ENCODE measurements at regions not wholly inside any gene's neighbourhood (a gene's known extent, or its start where the extent isn't known, plus 50 kb on each side); places are given as distances from the start of the nearest gene placed in this dataset.
"Not testable (repeated sequence)": the region's sequence is repeated elsewhere in the genome, so short reads cannot be mapped to it uniquely, and the experiment has no call there.

GRCh38 chr6:154632119-154632518, 101.1 kb upstream of the SCAF8 start:
- DNase-seq (ENCODE audit: low read depth): no peak

GRCh38 chr6:154637392-154637791, 95.8 kb upstream of the SCAF8 start:
- DNase-seq (ENCODE audit: low read depth): no peak

DNA sequence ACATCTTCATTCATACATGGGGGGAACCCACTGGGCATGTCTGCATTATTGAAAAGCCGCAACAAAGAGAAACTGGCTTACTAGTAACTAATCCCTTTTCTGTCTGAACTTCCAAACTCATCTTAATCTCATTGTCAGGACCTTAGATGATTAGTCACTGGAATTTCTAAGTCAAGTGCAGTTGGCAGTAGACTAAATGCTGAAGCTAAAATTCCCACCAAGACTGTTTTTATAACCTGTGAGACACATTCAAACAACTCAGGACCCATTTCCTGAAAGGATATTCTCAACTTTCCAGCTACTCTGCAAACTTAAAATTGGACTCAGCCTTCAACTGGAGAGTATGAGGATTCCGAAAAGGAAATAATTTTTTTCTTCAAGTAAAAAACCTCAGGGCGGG, 94.8 kb upstream of the SCAF8 start:
- no peak for DNase-seq (ENCODE audit: low read depth)

DNA sequence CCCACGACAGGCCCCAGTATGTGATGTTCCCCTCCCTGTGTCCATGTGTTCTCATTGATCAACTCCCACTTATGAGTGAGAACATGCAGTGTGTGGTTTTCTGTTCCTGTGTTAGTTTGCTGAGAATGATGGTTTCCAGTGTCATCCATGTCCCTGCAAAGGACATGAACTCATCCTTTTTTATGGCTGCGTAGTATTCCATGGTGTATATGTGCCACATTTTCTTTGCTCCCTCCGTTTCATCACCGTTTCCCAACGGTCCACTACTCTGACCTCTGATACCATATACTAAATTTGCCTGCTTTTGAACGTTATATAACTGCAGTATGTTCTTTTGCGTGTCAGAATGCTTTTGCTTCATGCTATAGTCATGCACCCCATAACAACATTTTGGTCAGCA, 94.0 kb upstream of the SCAF8 start:
- DNase-seq (ENCODE audit: low read depth): not testable (repeated sequence)

GRCh38 chr6:154648188-154648887, 84.9 kb upstream of the SCAF8 start:
- DNase-seq (ENCODE audit: low read depth): no peak

- no peak for DNase-seq (ENCODE audit: low read depth)
These were observed 84.4 kb upstream of the SCAF8 start for GRCh38 chr6:154648888-154649205.

GRCh38 chr6:154649721-154650120, 83.5 kb upstream of the SCAF8 start:
- no peak for DNase-seq (ENCODE audit: low read depth)

- no peak for DNase-seq (ENCODE audit: low read depth)
These were observed 82.9 kb upstream of the SCAF8 start for GRCh38 chr6:154650351-154650750.

DNA sequence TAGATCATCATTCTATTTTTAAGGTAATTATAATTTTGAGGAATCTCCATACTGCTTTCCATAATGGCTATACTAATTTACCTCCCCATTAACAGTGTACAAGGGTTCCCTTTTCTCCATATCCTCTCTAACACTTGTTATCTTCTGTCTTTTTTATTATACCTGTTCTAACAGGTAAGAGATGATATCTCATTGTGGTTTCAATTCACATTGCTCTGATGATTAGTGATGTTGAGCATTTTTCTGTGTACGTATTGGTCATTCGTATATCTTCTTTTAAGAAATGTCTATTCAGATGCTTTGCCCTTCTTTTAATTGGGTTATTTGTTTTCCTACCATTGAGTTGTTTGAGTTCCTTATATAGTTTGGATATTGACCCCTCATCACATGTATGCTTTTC, 81.6 kb upstream of the SCAF8 start:
- DNase-seq (ENCODE audit: low read depth): no peak

DNA sequence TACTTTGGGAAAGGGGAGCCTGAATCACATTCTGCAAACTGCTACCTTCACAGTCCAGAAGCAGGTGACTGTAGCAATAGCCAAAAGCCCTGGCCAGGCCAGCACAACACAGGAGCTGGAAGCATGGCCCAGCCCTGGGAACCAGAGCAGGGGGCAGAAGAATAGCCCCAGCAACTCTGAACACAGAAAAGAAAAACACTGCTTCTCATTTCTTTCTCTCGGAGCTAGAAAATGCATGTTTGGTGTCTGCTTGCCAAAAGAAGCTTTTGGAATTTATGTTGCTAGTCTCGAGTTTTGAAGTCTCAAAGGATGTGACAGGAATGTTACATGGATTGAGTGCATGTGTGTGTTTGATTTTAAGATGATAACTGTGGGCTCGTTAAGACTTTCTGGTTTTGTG, 79.8 kb upstream of the SCAF8 start:
- DNase-seq (ENCODE audit: low read depth): no peak

GRCh38 chr6:154653853-154654252, 79.4 kb upstream of the SCAF8 start:
- no peak for DNase-seq (ENCODE audit: low read depth)

DNA sequence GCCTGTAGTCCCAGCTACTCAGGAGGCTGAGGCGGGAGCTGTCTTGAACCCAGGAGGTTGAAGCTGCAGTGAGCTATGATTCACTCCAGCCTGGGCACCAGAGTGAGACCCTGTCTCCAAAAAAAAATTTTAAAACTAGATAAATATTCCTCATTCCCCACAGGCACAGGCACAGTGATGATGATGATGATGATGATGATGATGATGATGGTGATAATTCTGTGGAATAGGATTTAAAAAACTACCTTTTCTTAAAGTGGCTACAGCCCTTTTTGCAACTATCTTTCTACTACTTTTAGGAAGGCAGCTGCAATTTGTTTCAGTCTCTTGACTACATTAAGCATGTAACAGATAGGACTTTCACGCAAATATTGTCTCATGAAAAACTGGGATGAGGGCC, 76.6 kb upstream of the SCAF8 start:
- DNase-seq (ENCODE audit: low read depth): no peak

DNA sequence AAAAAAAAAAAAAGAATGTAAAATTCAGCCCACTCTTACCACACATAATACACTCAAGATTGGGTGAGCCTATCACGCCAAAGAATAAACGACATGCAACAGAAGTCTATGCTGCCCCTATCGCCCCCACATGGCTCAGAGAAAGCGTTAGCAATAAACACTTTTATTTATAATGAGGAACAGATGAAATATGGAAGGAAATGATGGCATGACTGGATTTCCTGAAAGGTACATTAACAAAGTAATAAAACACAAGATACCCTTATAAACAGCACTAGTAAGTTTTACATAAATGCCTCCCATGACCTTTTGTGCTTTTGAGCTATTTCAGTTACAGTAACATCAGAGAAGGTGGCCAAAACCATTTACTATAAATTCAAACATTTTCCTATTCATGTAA, 71.4 kb upstream of the SCAF8 start:
- DNase-seq (ENCODE audit: low read depth): no peak

DNA sequence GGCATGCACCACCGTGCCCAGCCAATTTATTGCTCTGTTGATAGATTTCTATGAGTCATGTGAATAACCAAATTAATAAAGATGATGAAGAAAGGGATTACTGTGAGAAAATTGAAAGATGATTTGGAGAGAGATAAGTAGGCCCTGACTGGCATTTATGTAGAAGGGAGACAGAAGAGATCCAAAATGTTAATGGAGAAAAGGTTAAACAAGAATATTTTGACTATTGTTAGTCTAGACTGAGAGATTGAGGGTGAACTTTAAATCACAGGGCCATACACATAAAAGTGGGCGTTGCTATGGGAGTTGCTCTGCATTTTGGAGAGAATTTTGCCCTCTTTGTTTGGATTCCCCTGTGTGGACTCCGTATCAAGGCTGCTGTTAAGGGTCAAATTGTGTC, 68.9 kb upstream of the SCAF8 start:
- DNase-seq (ENCODE audit: low read depth): no peak

DNA sequence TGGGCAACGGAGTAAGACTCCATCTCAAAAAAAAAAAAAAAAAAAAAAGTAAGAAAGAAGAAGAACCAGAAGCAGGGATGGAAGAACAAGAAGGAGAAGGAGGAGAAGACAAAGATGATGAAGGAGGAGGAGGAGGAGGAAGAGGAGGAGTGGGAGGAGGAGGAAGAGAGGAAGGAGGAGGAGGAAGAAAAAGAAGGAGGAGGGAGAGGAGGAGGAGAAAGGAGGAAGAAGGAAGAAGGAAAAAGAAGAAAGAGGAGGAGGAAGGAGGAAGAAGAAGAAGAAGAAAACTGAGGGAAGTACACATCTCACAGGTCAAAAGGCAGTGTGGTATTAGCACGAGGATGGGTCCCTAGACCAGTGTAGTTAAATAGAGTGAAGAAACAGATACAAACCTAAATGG, 65.1 kb upstream of the SCAF8 start:
- no peak for DNase-seq (ENCODE audit: low read depth)

- no peak for DNase-seq (ENCODE audit: low read depth)
These were observed 61.1 kb upstream of the SCAF8 start for GRCh38 chr6:154672086-154672485.

GRCh38 chr6:154673919-154674318, 59.3 kb upstream of the SCAF8 start:
- no peak for DNase-seq (ENCODE audit: low read depth)

- peak; percentile 80 for DNase-seq (ENCODE audit: low read depth)
These were observed 57.6 kb upstream of the SCAF8 start for GRCh38 chr6:154675602-154676088.

DNA sequence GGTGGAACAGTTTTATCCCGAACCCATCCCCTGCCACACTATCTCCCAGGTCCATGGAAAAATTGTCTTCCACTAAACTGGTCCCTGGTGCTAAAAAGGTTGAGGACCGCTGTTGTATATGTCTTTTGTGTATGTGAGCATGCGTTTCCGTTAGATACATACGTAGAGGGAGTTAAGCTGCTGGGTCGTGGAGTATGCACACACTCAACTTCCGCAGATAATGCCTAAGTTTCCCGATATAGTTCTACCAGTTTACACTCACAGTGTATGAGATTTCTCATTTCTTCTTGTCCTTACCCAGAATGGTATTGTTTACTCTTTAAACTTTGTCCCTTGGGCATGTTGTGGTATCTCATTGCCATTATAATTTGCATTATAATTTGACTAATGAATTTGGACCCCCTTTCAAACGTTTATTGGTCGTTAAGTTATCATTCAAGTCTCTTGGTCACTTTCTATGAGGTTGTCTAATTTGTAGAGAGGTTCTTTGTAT, 50.5 kb upstream of the SCAF8 start:
- no peak for DNase-seq (ENCODE audit: low read depth)

Data from T follicular helper cell (primary cell).